K562 (cell line): ENCODE measurements at regions not wholly inside any gene's neighbourhood (a gene's known extent, or its start where the extent isn't known, plus 50 kb on each side); places are given as distances from the start of the nearest gene placed in this dataset.

Experiments used
- ATAC-seq: fragments of 200-7000 bp; cut with Tn5 transposase; 3 replicates; pipeline ENCODE4 v1.9.1; 2020; ENCODE audit warnings: moderate library complexity
- BruUV-seq: library from RNA; stranded (reverse); fragments of 400-500 nt; replicated peaks from 2 replicates; lab custom pipeline; 2021; lab: Mats Ljungman, UMichigan
- CTCF ChIA-PET: fragments of 300-600 bp; formaldehyde crosslinking; extraction: SDS; loops from one replicate; lab custom pipeline; 2021; ENCODE audit warnings: low intra/inter-chr PET ratio; lab: Yijun Ruan, JAX
- POLR2A ChIA-PET: fragments of 300-600, 350-650 bp; sonication (Branson Sonifier 250); formaldehyde crosslinking; extraction: SDS; loops from one replicate; lab custom pipeline; 2021; ENCODE audit warnings: antibody characterized with exemption, inconsistent platforms; lab: Yijun Ruan, JAX
- DNase-seq, 4 experiments: peaks; one replicate each; pipeline versions ENCODE4 v3.0.0 to v3.0.0-alpha.2; 2011 to 2018; ENCODE audit warnings: low spot score in 3 of 4, mixed read lengths in 3 of 4; ENCODE audit errors: extremely low read depth in 1 of 4
- FAIRE-seq: peaks from 2 replicates; lab custom pipeline; 2011; peaks lifted over from hg19 to GRCh38; lab: Jason Lieb, UNC
- H2AFZ ChIP-seq: 2 replicates; pipeline ENCODE4 v1.6.0; 2011; ENCODE audit warnings: low read depth, low read length, control low read depth, inconsistent platforms
- H3K27ac ChIP-seq: fragments of 200-600 bp; 3 replicates; pipeline ENCODE4 v1.8.0; 2011; ENCODE audit warnings: low read depth, mild to moderate bottlenecking, control low read depth, inconsistent platforms, low read length, moderate library complexity, mixed read lengths; ENCODE audit errors: extremely low read depth
- H3K27me3 ChIP-seq, 2 experiments: fragments of 300-600 bp in 1 of 2; 2 replicates in 1 of 2; 3 replicates in 1 of 2; pipeline versions ENCODE4 v1.6.0 to v1.8.0; 2011; ENCODE audit warnings: inconsistent platforms in 2 of 2, low read length in 2 of 2, mild to moderate bottlenecking in 1 of 2, mixed read lengths in 1 of 2, moderate library complexity in 1 of 2; ENCODE audit not compliant: control insufficient read depth in 2 of 2, insufficient read depth in 2 of 2
- H3K36me3 ChIP-seq: fragments of 300-600 bp; 3 replicates; pipeline ENCODE4 v1.8.0; 2011; ENCODE audit warnings: mild to moderate bottlenecking, low read length, inconsistent platforms; ENCODE audit not compliant: control insufficient read depth, insufficient read depth
- H3K4me1 ChIP-seq, 2 experiments: fragments of 200-600 bp in 1 of 2; replicated peaks in 1 of 2; 2 replicates in 1 of 2; 3 replicates in 1 of 2; pipeline versions ENCODE4 v1.5.1 to v1.8.0; 2011; ENCODE audit warnings: inconsistent platforms in 2 of 2, low read length in 2 of 2, mild to moderate bottlenecking in 1 of 2, mixed read lengths in 1 of 2, moderate library complexity in 1 of 2; ENCODE audit not compliant: control insufficient read depth in 2 of 2, insufficient read depth in 2 of 2
- H3K4me2 ChIP-seq: 2 replicates; pipeline ENCODE4 v1.6.1; 2011; ENCODE audit warnings: low read length, control low read depth, inconsistent platforms, mixed read lengths; ENCODE audit not compliant: insufficient read depth
- H3K4me3 ChIP-seq: fragments of 200-600 bp; sonication (generic), shearing (Covaris generic); 2 replicates; pipeline ENCODE4 v1.5.1; 2016; ENCODE audit warnings: control low read depth, inconsistent platforms
- H3K79me2 ChIP-seq: fragments of 200-600 bp; 3 replicates; pipeline ENCODE4 v1.8.0; 2011; ENCODE audit warnings: low read length, inconsistent platforms; ENCODE audit not compliant: control insufficient read depth, insufficient read depth
- H3K9ac ChIP-seq, 2 experiments: 2 replicates each; pipeline versions ENCODE4 v1.6.0 to v1.6.1; 2011; ENCODE audit warnings: low read depth in 2 of 2, low read length in 2 of 2, control low read depth in 1 of 2, inconsistent platforms in 1 of 2, mild to moderate bottlenecking in 1 of 2, mixed read lengths in 1 of 2; ENCODE audit not compliant: insufficient read depth in 1 of 2
- H3K9me1 ChIP-seq: one replicate; pipeline ENCODE4 v1.6.0; 2011; ENCODE audit warnings: inconsistent platforms, mild to moderate bottlenecking, low read length, moderate library complexity; ENCODE audit not compliant: control insufficient read depth, insufficient read depth
- H3K9me3 ChIP-seq: replicated peaks from 2 replicates; pipeline ENCODE4 v1.5.1; 2011; ENCODE audit warnings: low read depth, low read length, inconsistent platforms; ENCODE audit not compliant: control insufficient read depth, insufficient read depth
- H4K20me1 ChIP-seq: replicated peaks from 2 replicates; pipeline ENCODE4 v1.6.1; 2011; ENCODE audit warnings: low read length, inconsistent platforms, mixed read lengths; ENCODE audit not compliant: control insufficient read depth, insufficient read depth
- BRCA1 ChIP-seq, 2 experiments: fragments of 450-650 bp in 1 of 2; sonication (generic) in 1 of 2; formaldehyde crosslinking in 1 of 2; IDR thresholded peaks; 2 replicates each; pipeline versions ENCODE4 v1.5.0 to v1.6.1; 2017 to 2020; ENCODE audit warnings: mild to moderate bottlenecking in 1 of 2, missing genetic modification reagents in 1 of 2
- DACH1 ChIP-seq: fragments of 450-650 bp; IDR thresholded peaks from 2 replicates; pipeline ENCODE4 v1.6.1; 2018; ENCODE audit not compliant: partially characterized antibody
- ELK3 ChIP-seq: fragments of 450-650 bp; formaldehyde crosslinking; IDR thresholded peaks from 2 replicates; pipeline ENCODE4 v1.4.0; 2020; ENCODE audit warnings: mild to moderate bottlenecking
- GTF2E2 ChIP-seq: fragments of 200-800 bp; sonication (Bioruptor generic); IDR thresholded peaks from 2 replicates; pipeline ENCODE4 v1.6.1; 2016; ENCODE audit warnings: missing genetic modification characterization, missing compliant biosample characterization
- HMG20B ChIP-seq: fragments of 250-450 bp; sonication (Bioruptor Pico); IDR thresholded peaks from 2 replicates; pipeline ENCODE4 v1.5.0; 2021; ENCODE audit warnings: mild to moderate bottlenecking
- HNRNPLL ChIP-seq: fragments of 200-400 bp; formaldehyde crosslinking; IDR thresholded peaks from 2 replicates; pipeline ENCODE4 v1.6.1; 2017; ENCODE audit warnings: low read length, low read depth, mild to moderate bottlenecking; ENCODE audit not compliant: poor library complexity, severe bottlenecking
- MEF2A ChIP-seq: IDR thresholded peaks from 2 replicates; pipeline ENCODE4 v1.6.1; 2011; ENCODE audit warnings: low read depth, mild to moderate bottlenecking, low read length, moderate library complexity; ENCODE audit not compliant: control insufficient read depth
- MTF1 ChIP-seq: fragments of 250-450 bp; sonication (Bioruptor Pico); IDR thresholded peaks from 2 replicates; pipeline ENCODE4 v1.9.0; 2021; ENCODE audit warnings: moderate library complexity, mild to moderate bottlenecking, inconsistent platforms, borderline replicate concordance
- PRMT5 ChIP-seq: sonication (generic); formaldehyde crosslinking; IDR thresholded peaks from 2 replicates; pipeline ENCODE4 v1.5.0; 2020; ENCODE audit warnings: missing genetic modification reagents
- RBFOX2 ChIP-seq: fragments of 200-400 bp; formaldehyde crosslinking; IDR thresholded peaks from 2 replicates; pipeline ENCODE4 v1.6.1; 2017; ENCODE audit warnings: low read depth, mild to moderate bottlenecking, low read length, moderate library complexity
- TSC22D4 ChIP-seq: fragments of 450-650 bp; IDR thresholded peaks from 2 replicates; pipeline ENCODE4 v1.6.1; 2016; ENCODE audit warnings: missing genetic modification characterization, missing biosample characterization, control low read depth
- ZNF184 ChIP-seq: sonication (generic); formaldehyde crosslinking; IDR thresholded peaks from 2 replicates; pipeline ENCODE4 v1.5.0; 2020; ENCODE audit warnings: missing genetic modification reagents
- ZNF212 ChIP-seq: fragments of 450-650 bp; formaldehyde crosslinking; IDR thresholded peaks from 2 replicates; pipeline ENCODE4 v1.4.0; 2020; ENCODE audit warnings: mild to moderate bottlenecking
- ZNF354B ChIP-seq: fragments of 250-450 bp; sonication (Bioruptor Pico); IDR thresholded peaks from 2 replicates; pipeline ENCODE4 v1.4.0; 2020
- WGBS: fragments of 100-300 bp; shearing (Covaris generic); methylation state at CpG from one replicate; pipeline ENCODE4 v1.1.6; 2016; ENCODE audit warnings: low coverage, mixed read lengths; ENCODE audit not compliant: insufficient coverage; ENCODE audit errors: missing lambda C conversion rate; 5-methylcytosine and 5-hydroxymethylcytosine counted together
- in situ Hi-C: fragments of 300-500 bp; cut with MboI; formaldehyde crosslinking; loops from 4 replicates; pipeline ENCODE4 v1.15.0; 2018; ENCODE audit warnings: inconsistent platforms, mixed read lengths
- intact Hi-C: fragments of 100-400 bp; cut with micrococcal nuclease; formaldehyde crosslinking; loops from 2 replicates; pipeline ENCODE4 v1.14.2; 2022

DNA sequence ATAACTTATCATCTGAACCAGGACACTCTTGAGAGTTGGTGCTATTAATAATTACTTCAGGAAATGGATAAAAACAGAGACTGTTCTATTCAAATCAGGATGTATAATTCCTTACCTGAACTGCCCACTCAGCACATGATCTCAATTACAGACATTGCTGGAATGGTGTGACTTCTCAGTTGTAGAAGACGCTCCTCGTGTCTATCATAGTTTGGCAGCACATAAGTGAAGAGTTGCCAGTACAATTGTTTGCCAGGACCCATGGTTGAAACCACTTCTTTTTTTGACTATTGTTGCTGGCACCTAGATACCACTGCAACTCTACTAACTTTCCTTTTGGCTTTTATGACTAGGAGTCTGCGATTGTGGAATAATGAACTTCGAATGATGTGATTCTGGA, 105.4 kb downstream of the ZNF365 start:
- TF ChIP-seq ELK3 (CRISPR knock-in tag), result no peak
- no peak for TF ChIP-seq HNRNPLL
- no peak for TF ChIP-seq GTF2E2
- TF ChIP-seq ZNF212 (CRISPR knock-in tag), result no peak
- no peak for TF ChIP-seq ZNF354B (CRISPR knock-in tag)
- no peak for TF ChIP-seq PRMT5 (CRISPR knock-in tag)
- no peak for TF ChIP-seq ZNF184 (CRISPR knock-in tag)
- no peak for TF ChIP-seq MEF2A
- TF ChIP-seq BRCA1 (IDR thresholded peaks at IDR 0.05), result no peak
- no peak for TF ChIP-seq BRCA1 (CRISPR knock-in tag; IDR thresholded peaks at IDR 0.05)
- no peak for TF ChIP-seq MTF1 (CRISPR knock-in tag)
- no peak for TF ChIP-seq RBFOX2
- no peak for TF ChIP-seq TSC22D4 (tag)
- TF ChIP-seq HMG20B (CRISPR knock-in tag), result no peak
- no peak for TF ChIP-seq DACH1
- WGBS, result 0% methylated on average over 4 of the region's 4 CpGs
- ChIA-PET CTCF (no interaction called here), POLR2A (no interaction called here)
- no peak overlapping the region for H2AFZ ChIP-seq
- no peak overlapping the region for H3K27ac ChIP-seq
- intact Hi-C loops, result no loop called here
- no peak overlapping the region for H3K9ac ChIP-seq
- no peaks in the 10 kb centered on the region for H3K9me1 ChIP-seq
- no peaks in the 10 kb centered on the region for H3K79me2 ChIP-seq
- ATAC-seq, result no peak
- DNase-seq, result no peak
- H4K20me1 ChIP-seq, result no peaks in the 10 kb centered on the region
- no peaks in the 10 kb centered on the region for H3K27me3 ChIP-seq
- BruUV-seq, result no TSS peak
- no peak overlapping the region for H3K4me2 ChIP-seq
- in situ Hi-C loops, result no loop called here
- no peaks in the 10 kb centered on the region for H3K9me3 ChIP-seq
- no peak for FAIRE-seq
- H3K36me3 ChIP-seq, result no peaks in the 10 kb centered on the region
- no peak overlapping the region for H3K4me3 ChIP-seq
- no peaks in the 10 kb centered on the region for H3K4me1 ChIP-seq
